Activated naive CD4-positive, alpha-beta T cell treated with anti-CD3 and anti-CD28 coated beads for 36 hours (primary cell): ENCODE measurements at regions not wholly inside any gene's neighbourhood (a gene's known extent, or its start where the extent isn't known, plus 50 kb on each side); places are given as distances from the start of the nearest gene placed in this dataset.

ENCODE experiments used
- CTCF ChIA-PET: fragments of 350-600 bp; sonication (Branson Sonifier 250); formaldehyde crosslinking; loops from one replicate; lab custom pipeline; 2021; ENCODE audit warnings: antibody characterized with exemption; lab: Charles Lee
- DNase-seq: peaks from one replicate; pipeline ENCODE4 v3.0.0-alpha.2; 2020
- H3K27ac Mint-ChIP-seq: one replicate; pipeline ENCODE4 v1.8.0; 2021; ENCODE audit warnings: mild to moderate bottlenecking, mixed read lengths
- H3K27me3 Mint-ChIP-seq: one replicate; pipeline ENCODE4 v1.8.0; 2021; ENCODE audit warnings: low read depth, mixed read lengths
- H3K36me3 Mint-ChIP-seq: one replicate; pipeline ENCODE4 v1.8.0; 2021; ENCODE audit warnings: low read depth, mixed read lengths
- H3K4me1 Mint-ChIP-seq: one replicate; pipeline ENCODE4 v1.8.0; 2021; ENCODE audit warnings: low read depth, mixed read lengths
- H3K4me3 Mint-ChIP-seq: one replicate; pipeline ENCODE4 v1.8.0; 2021; ENCODE audit warnings: mild to moderate bottlenecking, moderate library complexity, mixed read lengths
- H3K9me3 Mint-ChIP-seq: one replicate; pipeline ENCODE4 v1.8.0; 2021; ENCODE audit warnings: mixed read lengths
- intact Hi-C: fragments of 100-400 bp; cut with micrococcal nuclease; formaldehyde crosslinking; loops from one replicate; pipeline ENCODE4 v1.15.1; 2023

GRCh38 chr19:28498404-28498976 is 714.5 kb downstream of the UQCRFS1 start:
- DNase-seq: no peak
- no peaks in the 10 kb centered on the region for H3K9me3 Mint-ChIP-seq
- intact Hi-C loops: no loop called here
- no peaks in the 10 kb centered on the region for H3K36me3 Mint-ChIP-seq
- H3K27me3 Mint-ChIP-seq: no peaks in the 10 kb centered on the region
- no peaks in the 10 kb centered on the region for H3K4me1 Mint-ChIP-seq
- H3K4me3 Mint-ChIP-seq: no peak overlapping the region
- CTCF ChIA-PET: no interaction called here
- no peak overlapping the region for H3K27ac Mint-ChIP-seq

DNA sequence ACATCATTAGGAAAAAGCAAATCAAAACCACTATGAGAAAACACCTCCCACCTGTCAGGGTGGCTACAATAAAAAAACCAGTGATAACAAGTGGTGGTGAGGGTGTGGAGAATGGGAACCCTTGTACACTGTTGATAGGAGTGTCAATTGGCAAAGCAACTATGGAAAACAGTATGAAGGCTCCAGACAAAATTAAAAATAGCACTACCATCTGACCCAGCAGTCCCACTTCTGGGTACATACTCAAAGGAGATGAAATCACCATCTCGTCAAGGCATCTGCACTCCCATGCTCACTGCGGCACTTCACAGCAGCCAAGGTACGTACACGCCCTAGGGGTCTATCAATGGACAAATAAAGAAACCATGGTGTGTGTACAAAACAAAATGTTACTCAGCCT is 715.1 kb downstream of the UQCRFS1 start:
- CTCF ChIA-PET: no interaction called here
- Mint-ChIP-seq H3K4me3 (no peak overlapping the region), H3K27ac (no peak overlapping the region), H3K36me3 (no peaks in the 10 kb centered on the region), H3K9me3 (no peaks in the 10 kb centered on the region), H3K4me1 (no peaks in the 10 kb centered on the region), H3K27me3 (no peaks in the 10 kb centered on the region)
- intact Hi-C loops: no loop called here
- no peak for DNase-seq

DNA sequence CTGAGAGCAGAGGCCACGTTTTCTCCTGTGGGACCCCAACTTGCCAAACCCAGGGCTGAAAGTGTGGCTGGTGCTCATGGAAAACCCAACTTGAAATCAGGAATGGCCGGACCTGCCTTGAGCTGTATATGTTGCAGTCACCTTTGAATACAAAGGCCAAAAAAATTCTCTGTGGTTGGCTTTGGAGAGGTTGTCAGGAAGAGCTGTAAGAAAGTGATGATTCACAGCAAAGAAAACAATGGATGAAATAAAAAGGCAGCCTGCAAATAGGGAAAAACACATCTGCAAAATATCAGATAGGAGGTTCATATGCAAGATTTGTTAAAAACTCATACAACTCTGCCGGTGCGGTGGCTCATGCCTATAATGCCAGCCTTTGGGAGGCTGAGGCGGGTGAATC is 715.8 kb downstream of the UQCRFS1 start:
- H3K27ac Mint-ChIP-seq: no peak overlapping the region

GRCh38 chr19:28495046-28495445 is 717.9 kb downstream of the UQCRFS1 start:
- no peak for DNase-seq
- CTCF ChIA-PET: no interaction called here
- intact Hi-C loops: no loop called here
- Mint-ChIP-seq H3K4me3 (no peak overlapping the region), H3K27ac (no peak overlapping the region), H3K9me3 (no peaks in the 10 kb centered on the region), H3K27me3 (no peaks in the 10 kb centered on the region), H3K4me1 (no peaks in the 10 kb centered on the region), H3K36me3 (no peaks in the 10 kb centered on the region)

More for the DNA sequence above, 715.8 kb downstream of the UQCRFS1 start:
- no peak for DNase-seq
- CTCF ChIA-PET: no interaction called here
- no peaks in the 10 kb centered on the region for H3K9me3 Mint-ChIP-seq
- H3K27me3 Mint-ChIP-seq: no peaks in the 10 kb centered on the region
- no peak overlapping the region for H3K4me3 Mint-ChIP-seq
- intact Hi-C loops: no loop called here
- H3K4me1 Mint-ChIP-seq: no peaks in the 10 kb centered on the region
- no peaks in the 10 kb centered on the region for H3K36me3 Mint-ChIP-seq

DNA sequence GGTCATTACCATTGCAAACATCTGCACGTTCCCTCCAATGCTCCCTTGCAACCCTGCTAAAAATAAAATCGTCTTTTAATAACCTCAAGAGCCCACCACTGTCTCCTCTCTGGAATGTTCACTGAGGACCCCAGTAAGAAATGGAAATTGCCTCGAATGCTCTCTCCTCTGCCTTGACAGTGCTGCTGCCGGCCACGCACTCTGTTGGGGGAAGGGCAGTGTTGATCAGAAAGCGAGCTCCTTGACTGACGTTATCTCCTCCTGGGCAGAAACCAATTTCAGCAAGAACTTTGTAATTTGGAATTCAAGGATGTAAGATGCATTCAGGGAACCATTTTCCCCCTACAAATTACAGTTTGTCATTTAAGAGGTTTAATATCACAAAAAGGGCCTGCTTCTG is 718.5 kb downstream of the UQCRFS1 start:
- Mint-ChIP-seq H3K4me3 (no peak overlapping the region), H3K27me3 (no peaks in the 10 kb centered on the region), H3K36me3 (no peaks in the 10 kb centered on the region), H3K4me1 (no peaks in the 10 kb centered on the region), H3K27ac (no peak overlapping the region), H3K9me3 (no peaks in the 10 kb centered on the region)
- DNase-seq: no peak
- CTCF ChIA-PET: no interaction called here
- intact Hi-C loops: no loop called here

- no peaks in the 10 kb centered on the region for H3K4me1 Mint-ChIP-seq
Measured at GRCh38 chr19:28493884-28494283, 719.1 kb downstream of the UQCRFS1 start.

DNA sequence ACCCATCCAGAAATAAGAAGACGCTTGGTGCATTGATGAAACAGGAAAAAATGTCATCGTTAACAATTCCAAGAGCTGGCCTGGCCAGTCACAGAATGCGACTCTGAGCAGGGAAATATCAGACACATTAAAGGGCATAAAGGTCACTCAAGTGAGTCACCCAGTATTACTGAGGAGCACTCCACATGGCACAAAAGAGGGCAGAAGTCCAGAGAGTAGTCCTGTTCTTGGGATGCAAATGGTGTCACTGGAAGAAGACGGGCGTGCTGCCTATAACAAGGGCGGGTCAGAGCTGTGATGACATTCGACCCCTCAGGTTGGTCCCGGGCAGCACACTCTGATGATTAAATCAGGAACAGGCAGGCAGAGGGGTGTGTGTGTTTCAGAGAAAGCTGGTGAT is 720.3 kb downstream of the UQCRFS1 start:
- H3K27me3 Mint-ChIP-seq: no peaks in the 10 kb centered on the region
- no peak overlapping the region for H3K27ac Mint-ChIP-seq
- CTCF ChIA-PET: interaction anchor here (0.6 kb wide), 1 partner anchor 32 kb away, joined by 4 read pairs; no protein-coding TSS in a partner anchor
- no peaks in the 10 kb centered on the region for H3K4me1 Mint-ChIP-seq
- DNase-seq: no peak
- intact Hi-C loops: no loop called here
- H3K9me3 Mint-ChIP-seq: no peaks in the 10 kb centered on the region
- no peak overlapping the region for H3K4me3 Mint-ChIP-seq
- H3K36me3 Mint-ChIP-seq: no peaks in the 10 kb centered on the region

More at GRCh38 chr19:28493884-28494283, 719.1 kb downstream of the UQCRFS1 start:
- Mint-ChIP-seq H3K9me3 (no peaks in the 10 kb centered on the region), H3K27me3 (no peaks in the 10 kb centered on the region), H3K27ac (no peak overlapping the region), H3K4me3 (no peak overlapping the region), H3K36me3 (no peaks in the 10 kb centered on the region)
- CTCF ChIA-PET: no interaction called here
- intact Hi-C loops: no loop called here
- DNase-seq: no peak

DNA sequence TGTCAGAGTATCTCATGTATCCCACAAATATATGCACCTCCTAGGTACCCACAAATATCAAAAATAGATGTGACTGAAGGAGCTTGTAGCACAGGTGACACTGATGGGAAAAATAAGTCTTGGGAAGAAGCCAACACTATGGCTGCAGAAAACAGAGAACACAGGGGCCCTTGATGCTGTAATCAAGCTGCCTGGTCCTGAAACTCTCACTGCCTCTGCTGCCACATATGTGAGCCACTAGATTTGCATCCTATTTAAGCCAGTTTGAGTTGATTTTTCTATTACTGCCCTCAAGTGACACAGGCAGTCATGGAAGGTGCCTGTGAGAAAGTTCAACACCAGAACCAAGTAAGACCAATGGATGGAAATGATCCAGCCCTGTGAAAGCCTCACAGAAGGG is 720.8 kb downstream of the UQCRFS1 start:
- Mint-ChIP-seq H3K4me1 (no peaks in the 10 kb centered on the region), H3K9me3 (no peaks in the 10 kb centered on the region), H3K36me3 (no peaks in the 10 kb centered on the region), H3K27ac (no peak overlapping the region), H3K4me3 (no peak overlapping the region), H3K27me3 (no peaks in the 10 kb centered on the region)
- CTCF ChIA-PET: no interaction called here
- intact Hi-C loops: no loop called here
- DNase-seq: no peak

GRCh38 chr19:28489776-28490175 is 723.2 kb downstream of the UQCRFS1 start:
- Mint-ChIP-seq H3K4me1 (no peaks in the 10 kb centered on the region), H3K4me3 (no peak overlapping the region), H3K36me3 (no peaks in the 10 kb centered on the region), H3K27ac (no peak overlapping the region), H3K9me3 (no peaks in the 10 kb centered on the region), H3K27me3 (no peaks in the 10 kb centered on the region)
- DNase-seq: no peak
- intact Hi-C loops: no loop called here
- CTCF ChIA-PET: no interaction called here

DNA sequence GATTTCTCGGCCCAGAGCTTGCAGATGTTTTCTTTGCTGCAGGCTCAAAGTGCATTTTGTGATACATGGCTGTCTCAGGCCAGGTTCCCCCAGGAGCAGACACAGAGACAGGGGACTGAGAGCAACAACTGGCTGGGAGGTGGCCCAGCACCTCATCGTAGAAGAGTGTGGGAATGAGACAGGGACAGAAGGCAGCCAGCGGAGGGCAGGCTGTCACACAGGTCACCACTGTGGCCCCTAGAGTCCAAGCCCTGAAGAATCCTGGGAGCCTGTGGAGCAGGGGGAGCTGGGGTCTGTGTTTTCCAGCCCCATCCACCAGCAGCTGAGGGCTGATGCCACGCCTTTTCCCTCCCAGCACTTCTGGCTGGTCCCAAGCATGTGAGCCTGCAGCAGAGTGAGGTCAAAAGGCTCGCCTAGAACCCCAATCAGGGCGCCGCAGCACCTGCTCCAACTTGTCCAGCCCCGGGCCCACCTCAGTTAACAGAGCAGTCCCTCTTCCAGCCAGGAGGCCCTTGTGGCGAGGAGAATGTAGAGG is 723.8 kb downstream of the UQCRFS1 start:
- CTCF ChIA-PET: no interaction called here
- intact Hi-C loops: no loop called here

DNA sequence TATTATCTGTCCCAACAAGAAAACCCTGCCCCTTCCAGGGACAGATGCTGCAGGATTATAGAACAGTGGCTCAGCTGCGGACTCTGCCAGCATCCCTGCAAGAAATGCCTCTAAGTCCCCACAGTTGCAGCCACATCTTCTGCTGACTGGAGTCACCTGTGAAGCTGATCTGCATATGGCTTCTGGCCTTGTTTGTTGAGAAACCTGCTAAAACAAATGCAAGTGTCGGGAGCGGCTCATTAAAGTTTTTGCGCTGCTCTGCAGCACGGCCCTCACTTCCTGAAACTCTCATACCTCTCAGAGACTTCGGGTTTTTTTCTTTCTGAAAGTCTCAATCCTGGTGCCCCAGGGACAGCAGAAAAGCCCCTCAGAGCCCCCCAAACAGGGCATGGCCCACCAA is 725.0 kb downstream of the UQCRFS1 start:
- H3K27ac Mint-ChIP-seq: no peak overlapping the region
- CTCF ChIA-PET: no interaction called here
- no peak overlapping the region for H3K4me3 Mint-ChIP-seq
- no peaks in the 10 kb centered on the region for H3K27me3 Mint-ChIP-seq
- intact Hi-C loops: no loop called here
- H3K4me1 Mint-ChIP-seq: no peaks in the 10 kb centered on the region
- H3K36me3 Mint-ChIP-seq: no peaks in the 10 kb centered on the region
- H3K9me3 Mint-ChIP-seq: no peaks in the 10 kb centered on the region
- no peak for DNase-seq

More for the DNA sequence above, 723.8 kb downstream of the UQCRFS1 start:
- no peaks in the 10 kb centered on the region for H3K27me3 Mint-ChIP-seq
- H3K9me3 Mint-ChIP-seq: no peaks in the 10 kb centered on the region
- no peak for DNase-seq
- H3K36me3 Mint-ChIP-seq: no peaks in the 10 kb centered on the region
- H3K27ac Mint-ChIP-seq: no peak overlapping the region
- no peak overlapping the region for H3K4me3 Mint-ChIP-seq
- no peaks in the 10 kb centered on the region for H3K4me1 Mint-ChIP-seq

DNA sequence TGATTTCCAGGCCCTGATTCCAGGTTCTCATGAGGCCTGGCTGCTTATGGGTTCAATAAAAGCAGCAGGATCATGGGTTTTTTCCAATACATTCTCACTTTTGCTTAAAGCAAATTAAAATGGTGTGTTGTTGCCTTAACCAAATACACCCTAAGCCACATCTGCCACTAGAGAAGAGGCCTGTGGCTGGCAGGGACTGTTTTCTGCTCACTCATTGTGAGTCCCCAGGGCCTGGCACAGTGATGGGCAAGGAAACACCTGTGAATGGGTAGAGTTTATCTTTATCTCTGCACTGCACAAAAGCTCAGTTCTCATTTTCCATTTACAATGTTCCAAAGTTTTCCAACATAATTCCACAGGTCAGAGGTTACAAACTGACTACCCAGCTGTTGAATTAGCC is 726.0 kb downstream of the UQCRFS1 start:
- H3K36me3 Mint-ChIP-seq: no peaks in the 10 kb centered on the region
- intact Hi-C loops: no loop called here
- no peaks in the 10 kb centered on the region for H3K27me3 Mint-ChIP-seq
- H3K27ac Mint-ChIP-seq: no peak overlapping the region
- no peaks in the 10 kb centered on the region for H3K4me1 Mint-ChIP-seq
- CTCF ChIA-PET: no interaction called here
- H3K9me3 Mint-ChIP-seq: no peaks in the 10 kb centered on the region
- no peak for DNase-seq
- no peak overlapping the region for H3K4me3 Mint-ChIP-seq

DNA sequence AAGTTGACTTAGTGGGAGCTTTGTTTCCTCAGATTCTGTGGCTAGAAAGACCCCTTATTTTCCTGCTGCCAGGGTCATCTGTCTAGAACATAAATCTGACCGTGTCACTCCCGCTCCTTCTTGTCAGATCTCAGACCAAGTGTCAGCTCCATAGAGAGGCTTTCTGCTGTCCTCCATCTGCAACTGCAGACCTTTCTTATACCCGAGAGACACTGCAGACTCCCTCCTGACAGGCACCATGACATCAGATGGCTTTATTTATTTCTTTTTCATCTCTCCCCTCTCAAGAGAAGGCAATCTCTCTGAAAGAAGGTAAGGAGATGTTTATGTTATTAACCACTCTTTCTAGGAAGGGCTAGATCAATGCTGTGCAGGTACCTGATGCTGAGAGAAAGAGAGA is 726.5 kb downstream of the UQCRFS1 start:
- H3K4me3 Mint-ChIP-seq: no peak overlapping the region
- DNase-seq: no peak
- H3K4me1 Mint-ChIP-seq: no peaks in the 10 kb centered on the region
- H3K27ac Mint-ChIP-seq: no peak overlapping the region
- no peaks in the 10 kb centered on the region for H3K27me3 Mint-ChIP-seq
- H3K9me3 Mint-ChIP-seq: no peaks in the 10 kb centered on the region
- intact Hi-C loops: no loop called here
- no peaks in the 10 kb centered on the region for H3K36me3 Mint-ChIP-seq
- CTCF ChIA-PET: no interaction called here
